Transverse colon (tissue), 3 donors: ENCODE measurements at regions not wholly inside any gene's neighbourhood (a gene's known extent, or its start where the extent isn't known, plus 50 kb on each side); places are given as distances from the start of the nearest gene placed in this dataset.

ENCODE experiments used
- EP300 ChIP-seq: sonication (generic); formaldehyde crosslinking; IDR thresholded peaks from one replicate; pipeline ENCODE4 v1.6.1; 2017; ENCODE audit warnings: antibody characterized with exemption, low read depth
- POLR2A ChIP-seq: fragments of 450-650 bp; IDR thresholded peaks from one replicate; pipeline ENCODE4 v1.6.1; 2016; ENCODE audit warnings: antibody characterized with exemption, mild to moderate bottlenecking, moderate library complexity
- TF ChIP-seq, protein P1 (sequence below), 5 experiments: fragments of 200-600 bp in 3 of 5; fragments of 450-650 bp in 2 of 5; sonication (generic) in 3 of 5; IDR thresholded peaks; 1 replicate in 2 of 5; 2 replicates in 3 of 5; pipeline ENCODE4 v1.5.1; 2016 to 2017; ENCODE audit warnings: antibody characterized with exemption in 5 of 5, inconsistent platforms in 3 of 5, mild to moderate bottlenecking in 2 of 5, moderate library complexity in 1 of 5

GRCh38 chr1:239301251-239301650 lies 85.1 kb upstream of the CHRM3 start:
- TF ChIP-seq, protein P1, sequence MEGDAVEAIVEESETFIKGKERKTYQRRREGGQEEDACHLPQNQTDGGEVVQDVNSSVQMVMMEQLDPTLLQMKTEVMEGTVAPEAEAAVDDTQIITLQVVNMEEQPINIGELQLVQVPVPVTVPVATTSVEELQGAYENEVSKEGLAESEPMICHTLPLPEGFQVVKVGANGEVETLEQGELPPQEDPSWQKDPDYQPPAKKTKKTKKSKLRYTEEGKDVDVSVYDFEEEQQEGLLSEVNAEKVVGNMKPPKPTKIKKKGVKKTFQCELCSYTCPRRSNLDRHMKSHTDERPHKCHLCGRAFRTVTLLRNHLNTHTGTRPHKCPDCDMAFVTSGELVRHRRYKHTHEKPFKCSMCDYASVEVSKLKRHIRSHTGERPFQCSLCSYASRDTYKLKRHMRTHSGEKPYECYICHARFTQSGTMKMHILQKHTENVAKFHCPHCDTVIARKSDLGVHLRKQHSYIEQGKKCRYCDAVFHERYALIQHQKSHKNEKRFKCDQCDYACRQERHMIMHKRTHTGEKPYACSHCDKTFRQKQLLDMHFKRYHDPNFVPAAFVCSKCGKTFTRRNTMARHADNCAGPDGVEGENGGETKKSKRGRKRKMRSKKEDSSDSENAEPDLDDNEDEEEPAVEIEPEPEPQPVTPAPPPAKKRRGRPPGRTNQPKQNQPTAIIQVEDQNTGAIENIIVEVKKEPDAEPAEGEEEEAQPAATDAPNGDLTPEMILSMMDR (IDR thresholded peaks at IDR 0.05): no peak
- TF ChIP-seq POLR2A (no peak), EP300 (no peak)
